Adrenal gland (tissue), 9 donors: ENCODE measurements at regions not wholly inside any gene's neighbourhood (a gene's known extent, or its start where the extent isn't known, plus 50 kb on each side); places are given as distances from the start of the nearest gene placed in this dataset.

Experiments
- DNase-seq, 7 donors: peaks; one replicate each; pipeline ENCODE4 v3.0.0-alpha.2; 2019 to 2020
- H3K27ac ChIP-seq, 5 donors: fragments of 200-600 bp; sonication (generic) in 4 of 5; 1 replicate in 3 of 5; 2 replicates in 2 of 5; pipeline versions ENCODE4 v1.5.1 to v1.8.0; 2016 to 2020; ENCODE audit warnings: mild to moderate bottlenecking in 1 of 5
- H3K27me3 ChIP-seq: fragments of 200-600 bp; 2 replicates; pipeline ENCODE4 v1.8.0; 2021
- H3K36me3 ChIP-seq, 2 donors: fragments of 200-600 bp; replicated peaks in 1 of 2; 1 replicate in 1 of 2; 2 replicates in 1 of 2; pipeline versions ENCODE4 v1.5.1 to v1.8.0; 2018 to 2022
- H3K4me1 ChIP-seq, 2 donors: fragments of 200-600 bp; replicated peaks in 1 of 2; 1 replicate in 1 of 2; 2 replicates in 1 of 2; pipeline versions ENCODE4 v1.5.1 to v1.8.0; 2018 to 2021
- H3K4me3 ChIP-seq, 4 donors: fragments of 200-600 bp; sonication (generic) in 3 of 4; one replicate each; pipeline ENCODE4 v1.5.1; 2016 to 2018
- H3K9me3 ChIP-seq, 3 donors: fragments of 200-600 bp; sonication (generic) in 1 of 3; replicated peaks in 1 of 3; 1 replicate in 2 of 3; 2 replicates in 1 of 3; pipeline versions ENCODE4 v1.5.1 to v1.8.0; 2016 to 2021
- POLR2A ChIP-seq, 2 donors: fragments of 450-650 bp; IDR thresholded peaks; one replicate each; pipeline ENCODE4 v1.6.1; 2017; ENCODE audit warnings: antibody characterized with exemption in 2 of 2, mild to moderate bottlenecking in 2 of 2, moderate library complexity in 1 of 2
- WGBS, 4 donors: extraction: QIAGEN DNeasy Blood & Tissue Kit in 2 of 4; methylation state at CpG; one replicate each; pipeline versions ENCODE4 v1.1.5 to v1.1.7; 2013 to 2017; 5-methylcytosine and 5-hydroxymethylcytosine counted together
- intact Hi-C, 2 donors: fragments of 100-400 bp; cut with DNase I; formaldehyde crosslinking; loops; one replicate each; pipeline versions ENCODE4 v1.14.1 to v1.15.0; 2022 to 2023
- TF ChIP-seq, protein P1 (sequence below), 6 experiments: fragments of 450-650 bp in 4 of 6; fragments of 200-600 bp in 2 of 6; sonication (generic) in 1 of 6; IDR thresholded peaks; 1 replicate in 5 of 6; 2 replicates in 1 of 6; pipeline versions ENCODE4 v1.5.1 to v1.8.0; 2016 to 2021; ENCODE audit warnings: antibody characterized with exemption in 6 of 6, mild to moderate bottlenecking in 2 of 6, moderate library complexity in 1 of 6
- donor health status: healthy with polysubstance abuse.
- donor health status: Bipolar disorder and iron deficiency.
- donor health status: DM: yes; HTN: yes; CAD: no.
- donor health status: DM: no; HTN: no; CAD: no.
- donor health status: DM: no; HTN: no; CAD: no.

GRCh38 chr5:56594792-56595191 lies 220.6 kb upstream of the MAP3K1 start:
- no peak overlapping the region for H3K27ac ChIP-seq
- no peaks in the 10 kb centered on the region for H3K4me1 ChIP-seq
- no peak overlapping the region for H3K4me3 ChIP-seq
- no peaks in the 10 kb centered on the region for H3K9me3 ChIP-seq
- H3K36me3 ChIP-seq: no peaks in the 10 kb centered on the region
- 81 to 96% (median 87%) methylated on average over 3 of the region's 3 CpGs for WGBS, 4 donors
- DNase-seq: no peak
- TF ChIP-seq POLR2A (IDR thresholded peaks at IDR 0.05): no peak
- TF ChIP-seq, protein P1, sequence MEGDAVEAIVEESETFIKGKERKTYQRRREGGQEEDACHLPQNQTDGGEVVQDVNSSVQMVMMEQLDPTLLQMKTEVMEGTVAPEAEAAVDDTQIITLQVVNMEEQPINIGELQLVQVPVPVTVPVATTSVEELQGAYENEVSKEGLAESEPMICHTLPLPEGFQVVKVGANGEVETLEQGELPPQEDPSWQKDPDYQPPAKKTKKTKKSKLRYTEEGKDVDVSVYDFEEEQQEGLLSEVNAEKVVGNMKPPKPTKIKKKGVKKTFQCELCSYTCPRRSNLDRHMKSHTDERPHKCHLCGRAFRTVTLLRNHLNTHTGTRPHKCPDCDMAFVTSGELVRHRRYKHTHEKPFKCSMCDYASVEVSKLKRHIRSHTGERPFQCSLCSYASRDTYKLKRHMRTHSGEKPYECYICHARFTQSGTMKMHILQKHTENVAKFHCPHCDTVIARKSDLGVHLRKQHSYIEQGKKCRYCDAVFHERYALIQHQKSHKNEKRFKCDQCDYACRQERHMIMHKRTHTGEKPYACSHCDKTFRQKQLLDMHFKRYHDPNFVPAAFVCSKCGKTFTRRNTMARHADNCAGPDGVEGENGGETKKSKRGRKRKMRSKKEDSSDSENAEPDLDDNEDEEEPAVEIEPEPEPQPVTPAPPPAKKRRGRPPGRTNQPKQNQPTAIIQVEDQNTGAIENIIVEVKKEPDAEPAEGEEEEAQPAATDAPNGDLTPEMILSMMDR (IDR thresholded peaks at IDR 0.05): no peak
- no peaks in the 10 kb centered on the region for H3K27me3 ChIP-seq
- intact Hi-C loops: no loop called here

DNA sequence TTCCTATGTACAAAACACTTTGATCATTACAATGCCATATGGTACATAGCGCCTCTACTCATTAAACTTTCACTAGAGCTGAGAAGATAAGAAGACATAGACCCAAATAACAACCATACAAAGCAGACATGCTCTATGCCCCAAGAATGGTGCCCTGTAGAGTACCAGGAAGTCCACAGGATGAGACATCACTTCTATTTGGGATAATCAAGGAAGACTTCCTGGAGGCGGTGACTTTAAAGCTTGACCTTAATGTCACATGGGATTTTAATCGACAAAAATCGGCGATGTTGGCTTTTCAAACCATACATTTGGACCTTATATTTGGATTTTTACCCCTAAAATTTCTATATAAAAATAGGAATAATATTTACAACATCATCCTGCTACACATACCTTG lies 224.3 kb upstream of the MAP3K1 start:
- H3K9me3 ChIP-seq: no peaks in the 10 kb centered on the region
- DNase-seq: no peak
- H3K4me3 ChIP-seq: no peak overlapping the region
- TF ChIP-seq POLR2A (IDR thresholded peaks at IDR 0.05): no peak
- TF ChIP-seq, protein P1 (IDR thresholded peaks at IDR 0.05): no peak
- H3K36me3 ChIP-seq: no peaks in the 10 kb centered on the region
- intact Hi-C loops: no loop called here
- H3K27me3 ChIP-seq: no peaks in the 10 kb centered on the region
- peaks cover under 1 to 8% of the 10 kb centered on the region in 2 donors for H3K4me1 ChIP-seq
- 94 to 97% (median 96%) methylated on average over 5 of the region's 5 CpGs for WGBS, 4 donors
- H3K27ac ChIP-seq: no peak overlapping the region

DNA sequence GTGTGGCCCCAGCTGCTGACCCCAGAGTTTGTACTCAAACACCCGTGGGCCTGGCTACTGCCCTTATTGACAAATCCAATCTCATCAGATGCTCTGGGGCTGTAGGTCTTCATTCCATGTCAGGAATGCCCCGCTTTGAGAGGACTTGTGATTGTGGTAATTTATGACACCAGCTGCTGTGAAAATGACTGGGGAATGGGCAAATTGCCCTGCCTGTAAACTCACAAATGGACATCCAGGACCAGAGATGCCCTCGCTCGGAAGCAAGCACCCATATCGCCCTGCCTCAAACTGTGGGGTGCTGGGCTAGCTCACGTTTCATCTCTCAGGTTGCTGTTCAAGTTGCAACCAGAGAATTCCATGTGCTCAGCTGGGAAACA lies 225.9 kb upstream of the MAP3K1 start:
- intact Hi-C loops: no loop called here
- TF ChIP-seq, protein P1 (IDR thresholded peaks at IDR 0.05): no peak
- TF ChIP-seq POLR2A (IDR thresholded peaks at IDR 0.05): no peak
- DNase-seq: no peak
- Histone ChIP-seq H3K4me3 (no peak overlapping the region), H3K4me1 (peaks cover 7 to 18% of the 10 kb centered on the region in 2 donors), H3K36me3 (no peaks in the 10 kb centered on the region), H3K27ac (no peak overlapping the region), H3K27me3 (no peaks in the 10 kb centered on the region), H3K9me3 (no peaks in the 10 kb centered on the region)
- 77 to 83% (median 82%) methylated on average over 2 to 6 of the region's 6 CpGs for WGBS, 4 donors

GRCh38 chr5:56588636-56589480 lies 226.5 kb upstream of the MAP3K1 start:
- H3K9me3 ChIP-seq: no peaks in the 10 kb centered on the region
- TF ChIP-seq, protein P1 (IDR thresholded peaks at IDR 0.05): no peak
- no peak for TF ChIP-seq POLR2A (IDR thresholded peaks at IDR 0.05)
- H3K27ac ChIP-seq: no peak overlapping the region
- peaks cover 7 to 18% of the 10 kb centered on the region in 2 donors for H3K4me1 ChIP-seq
- intact Hi-C loops: no loop called here
- no peak overlapping the region for H3K4me3 ChIP-seq
- H3K27me3 ChIP-seq: no peaks in the 10 kb centered on the region
- WGBS, 4 donors: 71 to 95% (median 79%) methylated on average over 8 to 16 of the region's 16 CpGs
- peak in 3 of 7 donors; percentile 19 to 54 (median 24) for DNase-seq
- H3K36me3 ChIP-seq: no peaks in the 10 kb centered on the region
